HG02870 (cell line): ENCODE measurements at regions not wholly inside any gene's neighbourhood (a gene's known extent, or its start where the extent isn't known, plus 50 kb on each side); places are given as distances from the start of the nearest gene placed in this dataset.

Source experiments
- ATAC-seq: cut with Tn5 transposase; IDR thresholded peaks from one replicate; pipeline ENCODE4 v1.9.1; 2021; ENCODE audit warnings: mild to moderate bottlenecking, moderate library complexity; ENCODE audit not compliant: unreplicated experiment

DNA sequence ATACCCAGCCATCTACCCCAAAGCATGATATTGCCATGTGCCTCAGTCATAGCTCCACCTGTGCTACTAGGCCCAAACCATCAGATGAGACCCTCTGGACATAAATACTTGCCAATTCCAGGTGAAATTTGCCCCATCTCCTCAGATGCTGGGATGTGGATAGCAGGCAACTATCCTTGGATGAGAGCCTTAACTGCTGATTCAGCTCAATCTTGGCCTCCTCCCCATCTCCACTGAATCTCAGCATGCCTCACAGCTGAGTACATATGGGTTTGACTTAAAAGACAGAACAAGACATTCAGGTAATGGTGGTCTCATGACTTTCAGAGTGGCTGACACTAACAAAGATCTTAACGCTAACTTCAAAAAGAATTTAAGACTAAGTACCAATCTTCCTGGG lies 50.8 kb upstream of the KLHL13 start:
- ATAC-seq = no peak

DNA sequence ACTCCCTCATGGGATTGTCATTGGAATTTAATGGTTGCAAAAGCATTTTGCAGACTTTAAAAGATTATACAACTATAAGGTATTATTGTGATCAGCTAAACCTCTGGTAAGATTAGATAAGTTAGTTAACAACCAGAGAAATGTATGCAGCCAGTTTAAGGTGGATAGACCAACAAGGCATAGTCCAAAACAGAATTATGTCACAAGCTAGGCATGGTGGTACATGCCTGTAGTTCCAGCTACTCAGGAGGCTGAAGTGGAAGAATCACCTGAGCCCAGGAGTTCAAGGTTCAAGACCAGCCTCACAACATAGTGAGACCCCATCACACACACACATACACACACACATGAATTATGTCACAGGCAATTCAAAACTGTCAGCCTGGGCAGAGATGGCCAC lies 54.7 kb upstream of the KLHL13 start:
- ATAC-seq = no peak

- ATAC-seq = no peak
These were observed 58.0 kb upstream of the KLHL13 start for GRCh38 chrX:118174516-118175098.

GRCh38 chrX:118177708-118178107 lies 61.1 kb upstream of the KLHL13 start:
- ATAC-seq = no peak

DNA sequence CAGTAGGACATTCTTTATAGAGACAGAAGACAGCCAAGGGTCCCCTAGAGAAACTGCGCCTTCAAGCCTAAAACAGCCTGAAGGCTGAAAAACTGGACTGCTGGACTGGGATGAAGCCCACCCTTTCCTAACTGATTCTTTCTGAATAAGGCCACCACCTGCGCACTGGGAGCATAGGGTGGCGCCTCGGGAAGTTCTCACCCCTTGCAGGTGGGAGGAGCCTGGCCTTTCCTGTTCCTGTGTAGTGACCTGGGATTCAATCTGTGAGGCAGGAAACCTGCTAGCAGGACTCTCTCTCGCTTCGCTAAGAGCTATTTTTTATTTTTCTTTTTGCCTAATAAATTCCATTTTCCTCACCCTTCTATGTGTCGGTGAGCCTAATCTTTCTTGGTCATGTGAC lies 61.8 kb upstream of the KLHL13 start:
- no peak for ATAC-seq

DNA sequence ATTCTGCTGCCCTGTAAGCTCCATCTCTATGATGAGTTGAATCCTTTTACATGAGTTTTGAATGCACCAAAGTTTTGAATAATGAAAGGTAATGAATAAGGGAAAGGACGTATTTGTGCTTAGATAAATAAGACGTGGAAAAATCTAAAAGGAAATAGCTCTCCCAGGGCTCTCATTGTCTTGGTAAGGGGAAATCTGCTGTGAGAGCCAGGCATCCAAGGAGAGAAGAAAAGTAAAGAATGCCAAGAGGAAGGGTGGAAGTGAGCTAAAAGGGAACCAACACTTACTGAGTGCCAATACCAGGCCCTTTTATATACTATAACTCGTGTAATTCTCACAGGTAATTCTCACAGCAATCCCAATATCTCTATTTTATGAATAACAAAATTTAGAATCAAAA lies 62.6 kb upstream of the KLHL13 start:
- no peak for ATAC-seq

DNA sequence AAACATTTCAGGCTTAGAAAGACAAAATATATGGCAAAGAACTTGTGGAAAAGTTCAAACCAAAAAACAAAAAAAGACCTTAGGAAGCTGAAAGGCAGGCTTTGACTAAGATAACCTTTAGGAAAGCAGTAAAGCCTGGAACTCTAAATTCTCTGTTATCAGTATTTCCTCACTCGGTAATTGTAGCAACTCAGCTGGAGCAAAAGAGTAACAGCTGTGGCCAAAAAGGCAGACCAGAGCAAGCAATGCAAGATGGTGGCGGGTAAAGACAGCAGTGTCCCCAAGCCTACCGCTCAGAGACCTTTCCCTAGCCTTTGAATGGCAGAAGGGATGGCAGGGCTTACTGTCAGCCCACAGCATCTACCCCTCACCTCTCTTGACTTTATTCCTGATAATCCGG lies 63.1 kb upstream of the KLHL13 start:
- no peak for ATAC-seq

DNA sequence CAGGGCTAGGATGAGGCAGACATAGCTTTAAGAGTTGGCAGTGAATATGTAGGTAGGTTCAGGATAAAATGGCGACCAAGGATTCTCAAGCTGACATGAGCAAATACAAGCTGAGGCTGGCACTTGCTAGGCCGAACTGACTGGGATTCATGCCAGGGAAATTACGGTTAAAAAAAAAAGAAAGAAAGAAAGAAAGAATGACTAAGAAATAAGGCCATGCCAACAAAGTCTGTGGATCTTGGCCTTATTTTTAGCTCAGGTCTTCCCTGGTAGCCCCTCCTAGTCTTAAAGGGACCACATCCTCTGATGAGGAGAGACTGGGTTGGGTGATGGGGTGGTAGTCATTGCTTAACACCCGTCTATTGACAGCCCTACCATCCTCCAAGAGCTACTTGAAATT lies 64.4 kb upstream of the KLHL13 start:
- ATAC-seq = no peak

DNA sequence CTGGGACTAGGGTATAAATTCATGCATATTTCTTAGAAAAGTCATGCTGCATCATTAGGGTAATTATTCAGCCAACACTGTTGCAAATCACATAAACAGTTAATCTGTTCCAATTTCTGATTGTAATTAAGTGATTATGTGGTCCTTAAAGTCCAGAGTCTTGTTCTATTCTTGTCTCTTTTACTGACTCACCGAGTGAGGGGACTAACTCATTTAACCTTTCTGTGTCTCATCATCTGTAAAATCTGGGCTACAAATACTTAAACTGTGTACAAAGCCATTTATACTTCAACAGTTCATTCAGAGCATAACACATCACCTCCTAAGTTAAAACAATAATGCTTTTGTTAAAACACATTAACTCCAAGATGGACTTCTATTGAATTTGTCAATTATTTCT lies 65.4 kb upstream of the KLHL13 start:
- no peak for ATAC-seq

DNA sequence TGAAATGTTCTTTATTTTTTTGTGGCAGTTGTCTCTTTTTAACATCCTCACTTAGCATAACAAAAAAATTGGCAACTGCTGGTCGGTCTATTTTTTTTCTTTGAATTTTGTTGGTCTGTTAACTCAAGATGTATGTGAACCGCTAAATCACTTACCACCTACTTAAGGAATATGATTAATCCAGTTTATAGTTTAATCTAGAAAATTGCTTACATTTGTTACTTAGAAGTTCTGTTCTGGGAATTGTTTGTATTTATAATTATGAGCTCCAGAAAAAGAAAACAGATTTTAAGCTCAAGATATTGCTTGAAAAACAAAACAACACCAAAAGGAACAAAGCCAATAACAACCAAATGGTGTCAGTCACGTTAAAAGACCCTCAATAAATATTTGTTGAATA lies 66.1 kb upstream of the KLHL13 start:
- no peak for ATAC-seq

GRCh38 chrX:118183606-118184005 lies 67.0 kb upstream of the KLHL13 start:
- ATAC-seq = no peak

GRCh38 chrX:118187100-118187499 lies 70.5 kb upstream of the KLHL13 start:
- ATAC-seq = no peak

GRCh38 chrX:118189000-118189399 lies 72.4 kb upstream of the KLHL13 start:
- no peak for ATAC-seq

DNA sequence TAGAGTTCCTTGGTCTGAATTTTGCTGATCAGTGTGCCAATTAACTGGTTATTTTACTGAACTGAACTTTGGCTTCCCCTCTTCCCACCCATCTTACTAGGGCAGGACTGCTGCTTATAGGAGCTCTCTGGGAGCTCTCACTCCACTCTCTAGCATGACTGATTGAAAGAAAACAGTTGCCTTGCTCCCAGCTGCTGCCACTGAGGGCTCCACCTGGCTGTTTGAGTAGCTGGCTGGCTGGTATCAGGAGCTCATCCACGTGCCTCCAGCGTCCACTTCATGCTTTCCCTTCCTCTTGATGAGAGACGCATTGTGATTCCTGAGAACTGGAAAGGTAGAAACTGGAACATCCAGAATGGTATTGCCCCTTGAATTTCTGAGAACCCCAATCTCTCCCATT lies 73.0 kb upstream of the KLHL13 start:
- no peak for ATAC-seq

- ATAC-seq = no peak
These were observed 81.1 kb upstream of the KLHL13 start for GRCh38 chrX:118197730-118198129.

GRCh38 chrX:118198577-118198976 lies 82.0 kb upstream of the KLHL13 start:
- no peak for ATAC-seq

DNA sequence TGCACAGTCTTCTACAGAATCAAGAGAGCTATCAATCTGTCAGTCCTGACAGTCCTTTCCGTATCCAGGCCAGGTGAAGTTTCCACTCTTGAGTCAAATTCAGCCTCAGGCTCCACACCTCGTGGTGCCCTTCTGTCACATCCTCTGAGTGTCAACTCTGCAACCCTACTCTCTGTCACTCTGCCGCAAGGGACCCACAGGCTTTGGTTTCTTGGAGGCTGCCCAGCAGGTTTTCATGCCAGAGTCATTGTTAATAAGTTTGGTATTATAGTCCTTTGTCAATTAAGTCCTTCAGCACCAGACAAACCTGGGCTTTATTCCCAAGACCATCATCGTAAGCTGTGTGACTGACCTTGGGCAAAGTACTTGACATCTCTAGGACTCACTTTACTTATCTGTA lies 83.4 kb upstream of the KLHL13 start:
- ATAC-seq = no peak

DNA sequence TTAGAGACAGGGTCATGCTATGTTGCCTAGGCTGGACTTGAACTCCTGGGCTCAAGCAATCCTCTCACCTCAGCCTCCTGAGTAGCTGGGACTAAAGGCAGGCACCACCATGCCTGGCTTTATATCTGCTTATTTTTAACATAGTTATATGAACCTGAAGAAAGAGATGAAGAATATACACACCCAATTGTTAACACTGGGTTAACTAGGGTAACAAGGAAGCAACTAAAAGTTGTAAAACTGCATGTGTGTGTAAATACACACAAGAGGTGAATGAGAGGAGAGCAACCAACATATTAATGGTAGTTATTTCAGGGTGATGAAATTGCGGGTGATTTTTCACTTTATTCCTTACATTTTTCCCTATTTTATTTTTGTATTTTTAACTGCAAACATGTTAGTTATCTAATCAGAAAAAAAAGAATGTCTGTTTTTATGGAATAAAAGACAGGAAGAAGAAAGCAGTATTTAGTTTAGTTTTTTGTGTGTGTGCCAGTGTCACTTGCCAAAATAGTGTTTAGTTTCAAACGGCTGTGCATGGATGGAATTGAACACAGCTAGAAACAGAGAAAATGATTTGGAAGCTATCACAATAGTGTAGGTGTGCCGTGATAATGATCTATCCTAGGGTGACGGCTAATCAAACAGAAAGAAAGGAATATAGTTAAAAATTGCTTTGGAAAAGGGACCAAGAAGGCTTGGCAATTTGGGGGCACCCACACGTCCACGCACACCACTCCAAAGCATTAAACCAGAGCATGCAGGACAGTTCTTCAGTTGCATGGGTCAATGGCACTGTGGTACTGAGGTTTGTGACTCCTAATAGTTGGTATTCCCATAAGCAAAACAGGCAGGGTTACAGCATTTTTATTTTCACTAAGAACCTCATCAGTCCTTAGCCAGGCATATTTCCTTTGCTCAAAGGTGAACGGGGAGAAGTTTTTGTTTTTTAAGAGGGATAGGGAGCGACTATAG lies 89.1 kb upstream of the KLHL13 start:
- no peak for ATAC-seq

- ATAC-seq = no peak
These were observed 91.3 kb upstream of the KLHL13 start for GRCh38 chrX:118207831-118208453.

GRCh38 chrX:118208481-118208880 lies 91.9 kb upstream of the KLHL13 start:
- ATAC-seq = no peak

GRCh38 chrX:118211891-118212816 lies 95.5 kb upstream of the KLHL13 start:
- ATAC-seq = peak; percentile 49
